Lower lobe of right lung (tissue), 2 donors: ENCODE measurements at regions not wholly inside any gene's neighbourhood (a gene's known extent, or its start where the extent isn't known, plus 50 kb on each side); places are given as distances from the start of the nearest gene placed in this dataset.

Source experiments
- ATAC-seq, 2 donors: fragments of 200-7000 bp; cut with Tn5 transposase; one replicate each; pipeline ENCODE4 v1.9.1; 2020 to 2022; ENCODE audit warnings: mild to moderate bottlenecking in 2 of 2, moderate library complexity in 2 of 2
- DNase-seq: peaks from one replicate; pipeline ENCODE4 v3.0.0-alpha.2; 2020
- H3K27ac ChIP-seq: fragments of 200-600 bp; one replicate; pipeline ENCODE4 v1.8.0; 2022
- H3K27me3 ChIP-seq: fragments of 200-600 bp; one replicate; pipeline ENCODE4 v1.8.0; 2022; ENCODE audit warnings: low read depth
- H3K36me3 ChIP-seq: fragments of 200-600 bp; one replicate; pipeline ENCODE4 v1.8.0; 2022; ENCODE audit warnings: mild to moderate bottlenecking
- H3K4me1 ChIP-seq: fragments of 200-600 bp; one replicate; pipeline ENCODE4 v1.8.0; 2022
- H3K4me3 ChIP-seq: fragments of 200-600 bp; one replicate; pipeline ENCODE4 v1.8.0; 2022; ENCODE audit warnings: mild to moderate bottlenecking
- H3K9me3 ChIP-seq: fragments of 200-600 bp; one replicate; pipeline ENCODE4 v1.8.0; 2022
- CTCF ChIP-seq: fragments of 200-600 bp; IDR thresholded peaks from one replicate; pipeline ENCODE4 v1.8.0; 2022; ENCODE audit warnings: antibody characterized with exemption, mild to moderate bottlenecking
- intact Hi-C: fragments of 100-400 bp; cut with DNase I; formaldehyde crosslinking; loops from one replicate; pipeline ENCODE4 v1.11.0; 2022
- donor health status: DM: no; HTN: yes; CAD: no; lungs with severe emphysema.

GRCh38 chr5:4661326-4661725, 478.8 kb upstream of the ADAMTS16 start:
- intact Hi-C loops: no loop called here
- H3K4me3 ChIP-seq: no peak overlapping the region
- ATAC-seq (no peak), DNase-seq (no peak)
- no peaks in the 10 kb centered on the region for H3K9me3 ChIP-seq
- no peaks in the 10 kb centered on the region for H3K4me1 ChIP-seq
- no peak for TF ChIP-seq CTCF
- no peaks in the 10 kb centered on the region for H3K27me3 ChIP-seq
- no peaks in the 10 kb centered on the region for H3K36me3 ChIP-seq
- no peak overlapping the region for H3K27ac ChIP-seq

GRCh38 chr5:4661836-4662235, 478.3 kb upstream of the ADAMTS16 start:
- Histone ChIP-seq H3K9me3 (no peaks in the 10 kb centered on the region), H3K4me3 (no peak overlapping the region), H3K4me1 (no peaks in the 10 kb centered on the region), H3K27me3 (no peaks in the 10 kb centered on the region), H3K27ac (no peak overlapping the region), H3K36me3 (no peaks in the 10 kb centered on the region)
- DNase-seq (no peak), ATAC-seq (no peak)
- TF ChIP-seq CTCF: no peak
- intact Hi-C loops: no loop called here

GRCh38 chr5:4662756-4663155, 477.4 kb upstream of the ADAMTS16 start:
- TF ChIP-seq CTCF: no peak

GRCh38 chr5:4665911-4666310, 474.2 kb upstream of the ADAMTS16 start:
- Histone ChIP-seq H3K27ac (no peak overlapping the region), H3K9me3 (no peaks in the 10 kb centered on the region), H3K4me1 (no peaks in the 10 kb centered on the region), H3K27me3 (no peaks in the 10 kb centered on the region), H3K36me3 (no peaks in the 10 kb centered on the region), H3K4me3 (no peak overlapping the region)
- no peak for DNase-seq
- no peak for ATAC-seq
- TF ChIP-seq CTCF: no peak
- intact Hi-C loops: no loop called here

More at GRCh38 chr5:4662756-4663155, 477.4 kb upstream of the ADAMTS16 start:
- no peak for DNase-seq
- ATAC-seq: no peak
- Histone ChIP-seq H3K27ac (no peak overlapping the region), H3K36me3 (no peaks in the 10 kb centered on the region), H3K9me3 (no peaks in the 10 kb centered on the region), H3K4me3 (no peak overlapping the region), H3K4me1 (no peaks in the 10 kb centered on the region), H3K27me3 (no peaks in the 10 kb centered on the region)
- intact Hi-C loops: no loop called here

- no peak overlapping the region for H3K27ac ChIP-seq
- ATAC-seq (no peak), DNase-seq (no peak)
- intact Hi-C loops: no loop called here
- H3K27me3 ChIP-seq: no peaks in the 10 kb centered on the region
- H3K4me1 ChIP-seq: no peaks in the 10 kb centered on the region
- TF ChIP-seq CTCF: no peak
- no peaks in the 10 kb centered on the region for H3K9me3 ChIP-seq
- no peaks in the 10 kb centered on the region for H3K36me3 ChIP-seq
- H3K4me3 ChIP-seq: no peak overlapping the region
These were observed 466.0 kb upstream of the ADAMTS16 start for GRCh38 chr5:4674166-4674565.

- H3K27ac ChIP-seq: no peak overlapping the region
- H3K27me3 ChIP-seq: no peaks in the 10 kb centered on the region
- intact Hi-C loops: no loop called here
- no peak overlapping the region for H3K4me3 ChIP-seq
- peaks cover 6% of the 10 kb centered on the region for H3K9me3 ChIP-seq
- DNase-seq (no peak), ATAC-seq (no peak)
- no peaks in the 10 kb centered on the region for H3K36me3 ChIP-seq
- H3K4me1 ChIP-seq: no peaks in the 10 kb centered on the region
- no peak for TF ChIP-seq CTCF
These were observed 463.2 kb upstream of the ADAMTS16 start for GRCh38 chr5:4676934-4677333.
